ENCODE measurements at regions not wholly inside any gene's neighbourhood (a gene's known extent, or its start where the extent isn't known, plus 50 kb on each side); places are given as distances from the start of the nearest gene placed in this dataset.

DNA sequence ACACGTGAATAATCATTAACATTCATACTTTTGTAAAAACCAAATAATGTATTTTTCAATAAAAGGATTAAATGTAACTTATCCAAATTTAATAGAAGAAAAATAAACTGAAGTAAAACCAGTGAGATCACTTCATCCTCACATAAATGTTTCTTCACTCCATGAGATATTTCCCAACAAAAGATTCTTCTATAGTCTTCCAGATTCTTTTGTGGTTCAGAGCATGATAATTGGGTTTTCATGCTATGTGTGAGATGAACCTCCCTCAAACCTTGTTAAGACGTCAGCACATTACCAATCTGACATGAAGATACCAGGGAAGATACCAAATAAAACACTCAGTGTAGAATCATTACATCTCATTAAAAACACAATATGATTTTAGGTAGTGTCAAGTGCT is 62.9 kb upstream of the OXGR1 start:
- intact Hi-C loops (cut with DNase I), result no loop called here
- DNase-seq (ENCODE audit: low spot score), result no peak

DNA sequence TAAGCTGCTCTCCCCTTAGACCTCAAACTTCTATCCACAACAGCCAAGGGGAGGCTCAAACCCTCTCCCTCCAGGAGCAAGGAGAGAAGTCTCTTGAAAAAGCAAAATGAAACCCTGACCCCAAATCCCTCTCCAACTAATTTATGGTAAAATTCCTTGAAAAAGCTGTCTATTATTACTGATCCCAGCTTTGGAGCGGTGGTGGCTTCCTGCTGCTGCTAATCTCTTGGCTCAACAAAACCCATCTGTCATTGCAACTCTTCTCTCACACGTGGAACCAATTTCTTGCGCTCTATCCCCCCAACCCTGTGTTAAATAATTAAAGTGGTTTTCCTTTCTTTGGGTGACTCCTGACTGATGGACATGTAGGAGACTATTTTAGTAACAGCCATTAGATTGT is 64.1 kb upstream of the OXGR1 start:
- intact Hi-C loops (cut with DNase I), result no loop called here

DNA sequence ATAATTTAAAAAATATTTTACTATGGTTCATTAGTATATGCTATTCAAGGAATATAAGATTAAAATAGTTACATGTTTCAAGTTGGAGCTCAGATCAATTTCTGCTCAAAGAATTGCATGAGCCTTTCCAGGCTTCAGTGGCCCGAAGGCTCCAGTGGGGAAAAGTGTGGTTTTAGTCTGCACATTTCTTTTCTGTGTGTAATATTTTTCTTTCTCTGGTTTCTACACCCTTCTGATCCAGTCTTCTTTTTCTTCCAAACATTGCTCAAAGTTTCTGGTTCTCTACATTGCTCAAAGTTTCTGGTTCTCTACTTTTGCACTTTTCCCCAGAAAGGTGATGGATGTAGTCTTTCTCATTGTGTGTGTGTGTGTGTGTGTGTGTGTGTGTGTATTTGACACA is 64.7 kb upstream of the OXGR1 start:
- no peak for DNase-seq (ENCODE audit: low spot score)
- intact Hi-C loops (cut with DNase I), result no loop called here

More for the DNA sequence above, 64.1 kb upstream of the OXGR1 start:
- no peak for DNase-seq (ENCODE audit: low spot score)

DNA sequence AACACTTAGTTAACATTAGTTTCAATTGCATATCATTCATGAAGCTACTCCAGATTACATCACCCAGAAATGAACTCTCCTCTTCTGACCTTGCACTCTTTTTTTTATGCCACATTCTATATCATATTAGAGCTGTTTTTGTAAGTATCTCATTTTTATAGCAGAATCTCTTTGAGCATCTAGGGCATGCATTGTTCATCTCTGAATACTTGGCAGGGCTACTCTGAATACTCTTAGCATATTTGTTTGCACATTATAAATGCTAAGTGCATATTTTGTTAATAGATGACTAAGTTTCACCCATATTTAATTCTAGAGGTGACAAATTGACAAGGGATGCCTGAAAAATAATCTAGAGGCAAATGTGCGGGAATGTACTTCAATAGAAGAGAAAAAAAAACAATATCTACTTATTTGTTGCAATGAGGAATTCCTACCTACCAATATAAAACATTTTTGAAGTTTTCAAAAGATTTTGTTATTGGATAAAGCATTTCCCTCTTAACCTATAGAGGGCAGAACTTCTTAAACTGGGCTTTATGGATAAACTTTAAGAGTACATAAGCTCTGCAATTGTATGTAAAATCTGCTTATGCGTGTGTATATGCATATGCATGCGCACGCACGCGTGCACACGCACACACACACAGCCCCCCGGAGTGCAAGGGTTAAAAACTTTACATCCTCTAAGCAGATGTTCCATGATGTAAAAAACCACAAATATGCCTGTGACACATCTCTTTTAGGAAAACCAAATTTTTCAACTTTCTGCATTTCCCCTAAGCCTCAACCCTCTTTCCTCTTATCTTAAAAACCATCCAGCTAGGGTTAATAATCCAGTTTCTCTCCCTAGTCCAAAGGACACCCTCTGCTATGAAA is 73.0 kb upstream of the OXGR1 start:
- no peak for DNase-seq (ENCODE audit: low spot score)
- intact Hi-C loops (cut with DNase I), result no loop called here

DNA sequence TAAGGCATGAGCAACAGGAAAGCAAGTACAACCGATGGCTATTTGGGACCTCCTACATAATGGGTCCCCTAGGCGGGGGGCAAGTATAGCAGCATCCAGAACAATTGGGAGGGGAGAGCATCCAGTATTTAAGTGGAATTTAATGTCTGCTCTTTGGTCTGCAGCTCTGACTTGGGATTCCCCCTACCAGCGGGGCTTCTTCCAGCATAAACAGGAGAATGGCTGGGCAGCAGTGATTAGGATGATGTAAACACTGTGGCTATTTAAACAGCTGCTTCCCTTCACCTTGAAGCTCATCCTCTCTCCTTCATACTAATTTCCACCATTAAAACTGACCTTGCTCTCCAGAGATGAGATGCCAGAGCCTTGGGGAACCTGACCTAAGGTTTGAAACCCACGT is 73.9 kb upstream of the OXGR1 start:
- intact Hi-C loops (cut with DNase I), result no loop called here
- no peak for DNase-seq (ENCODE audit: low spot score)

DNA sequence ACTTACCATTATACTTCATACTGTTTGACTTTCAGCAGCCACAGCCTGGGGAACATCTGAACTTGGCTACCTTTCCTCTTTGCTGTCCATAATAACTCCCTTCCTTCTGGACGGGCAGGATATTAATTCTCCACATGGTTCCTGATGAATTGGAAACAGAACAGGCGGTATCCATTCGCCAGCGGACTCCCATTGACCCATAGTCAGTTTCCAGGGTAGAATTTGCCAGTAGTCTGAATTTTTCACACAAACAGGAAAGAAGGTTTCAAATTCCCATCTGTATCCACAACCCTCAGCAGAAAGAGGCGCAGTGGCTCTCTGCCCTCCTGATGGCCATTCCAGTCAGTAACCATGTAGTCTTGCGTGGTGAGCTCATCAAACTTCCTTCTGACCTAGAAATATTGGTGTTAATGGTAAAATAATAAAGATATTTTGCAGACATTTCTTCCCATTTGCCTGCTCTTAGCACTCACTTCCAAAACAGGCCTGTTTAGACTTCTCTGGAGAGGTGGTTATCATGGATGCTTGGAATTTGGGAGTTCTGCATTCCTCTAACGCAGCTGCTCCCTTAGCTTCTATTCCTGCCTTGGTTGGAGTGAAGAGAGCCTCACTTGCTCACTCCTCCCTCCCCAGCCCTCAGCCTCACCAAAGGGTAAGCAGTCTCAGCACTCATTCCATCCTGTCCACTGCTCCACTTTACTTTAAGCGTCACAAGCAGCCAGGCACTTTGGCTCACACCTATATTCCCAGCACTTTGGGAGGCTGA is 75.0 kb upstream of the OXGR1 start:
- DNase-seq (ENCODE audit: low spot score), result no peak
- intact Hi-C loops (cut with DNase I), result no loop called here

DNA sequence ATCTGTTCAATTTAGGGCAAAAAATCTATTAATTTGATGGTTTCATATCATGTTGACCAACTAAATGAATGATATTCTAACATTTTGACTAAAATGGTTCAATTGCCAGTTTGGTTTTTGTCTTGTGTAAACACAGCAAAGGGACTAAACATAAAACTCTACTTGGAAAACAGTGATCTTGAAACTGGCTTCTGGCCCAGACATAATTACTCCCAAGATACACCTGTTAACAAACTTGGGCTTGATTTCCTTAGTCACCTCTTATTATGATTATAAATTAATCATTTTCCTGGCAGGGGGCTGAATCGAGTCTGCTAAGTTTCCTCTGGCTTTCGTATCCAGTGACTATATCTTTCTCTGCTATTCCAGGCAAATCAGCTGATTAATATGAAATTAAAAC is 78.0 kb upstream of the OXGR1 start:
- intact Hi-C loops (cut with DNase I), result no loop called here
- DNase-seq (ENCODE audit: low spot score), result no peak

DNA sequence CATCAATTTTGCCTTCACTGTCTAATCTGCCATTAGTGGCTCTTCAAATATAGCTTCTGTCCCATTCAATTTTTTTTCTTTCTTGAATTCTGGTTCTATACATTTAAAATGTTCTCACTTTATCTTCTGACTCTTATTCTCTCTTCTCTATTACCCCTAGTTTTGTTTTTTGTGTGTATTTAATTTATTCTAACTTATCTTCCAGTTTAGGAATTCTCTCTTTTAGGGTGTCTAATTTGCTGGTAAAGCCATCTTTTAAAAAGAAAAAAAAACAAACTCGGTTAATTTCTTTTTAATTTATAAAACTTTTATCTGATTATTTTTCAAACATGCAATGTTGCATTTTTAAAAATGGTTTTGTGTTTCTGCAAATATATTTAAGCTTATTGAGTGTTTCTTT is 80.3 kb upstream of the OXGR1 start:
- intact Hi-C loops (cut with DNase I), result no loop called here
- DNase-seq (ENCODE audit: low spot score), result no peak

DNA sequence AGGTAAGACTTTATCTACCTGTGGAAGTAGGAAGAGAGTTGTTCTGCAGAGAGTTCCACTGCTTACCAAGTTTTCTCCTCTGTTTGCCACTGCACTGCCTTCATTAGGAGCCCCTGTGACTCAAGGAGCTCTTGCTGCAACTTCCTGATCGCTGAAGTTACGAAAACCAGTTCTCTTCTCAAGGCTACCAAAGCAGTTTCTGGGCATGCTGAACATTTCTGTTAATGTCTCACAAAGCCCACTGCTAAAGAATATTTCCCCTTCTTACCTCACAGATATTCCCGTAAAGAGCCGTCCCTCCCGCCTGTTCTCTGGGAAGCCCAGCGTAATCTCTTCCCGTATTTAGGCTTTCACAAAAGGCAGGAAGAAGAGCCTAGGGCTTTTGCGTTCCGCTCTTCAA is 82.6 kb upstream of the OXGR1 start:
- DNase-seq (ENCODE audit: low spot score), result no peak
- intact Hi-C loops (cut with DNase I), result no loop called here

DNA sequence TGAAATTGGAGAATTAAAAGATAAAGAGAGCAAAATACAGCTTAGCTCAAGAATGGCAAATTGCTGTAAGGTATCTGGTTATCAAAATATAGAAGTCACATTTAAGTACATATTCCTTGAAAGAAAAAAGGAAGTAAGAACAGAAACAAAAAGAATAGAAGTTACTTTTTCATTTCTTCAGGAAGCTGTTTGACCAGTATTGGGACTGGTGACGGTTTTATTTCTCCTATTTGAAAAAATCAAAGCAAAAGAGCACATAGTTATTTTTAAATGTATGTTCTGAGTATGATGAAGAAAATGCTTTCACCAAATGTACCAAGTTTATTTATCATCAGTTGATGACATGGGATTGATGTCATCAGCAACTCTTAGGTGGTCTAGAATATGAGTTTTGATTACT is 83.1 kb upstream of the OXGR1 start:
- intact Hi-C loops (cut with DNase I), result no loop called here
- DNase-seq (ENCODE audit: low spot score), result no peak

DNA sequence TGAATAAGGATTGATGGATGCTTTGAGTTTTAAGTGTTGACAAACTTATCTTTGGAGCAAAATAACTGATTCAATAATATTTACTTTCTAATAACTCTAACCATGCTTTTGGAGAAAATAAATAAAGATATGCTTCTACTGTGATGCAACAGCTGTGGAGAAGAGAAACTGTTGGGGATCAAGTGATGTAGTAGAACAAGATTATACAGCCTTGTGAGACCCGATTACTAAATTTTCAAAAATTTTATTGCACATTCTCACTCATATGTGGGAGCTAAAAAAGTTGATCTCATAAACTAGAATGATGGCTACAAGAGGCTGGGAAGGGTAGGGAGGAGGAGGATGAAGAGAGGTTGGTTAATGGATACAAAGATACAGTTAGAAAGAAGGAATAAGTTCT is 85.5 kb upstream of the OXGR1 start:
- intact Hi-C loops (cut with DNase I), result no loop called here
- DNase-seq (ENCODE audit: low spot score), result no peak

DNA sequence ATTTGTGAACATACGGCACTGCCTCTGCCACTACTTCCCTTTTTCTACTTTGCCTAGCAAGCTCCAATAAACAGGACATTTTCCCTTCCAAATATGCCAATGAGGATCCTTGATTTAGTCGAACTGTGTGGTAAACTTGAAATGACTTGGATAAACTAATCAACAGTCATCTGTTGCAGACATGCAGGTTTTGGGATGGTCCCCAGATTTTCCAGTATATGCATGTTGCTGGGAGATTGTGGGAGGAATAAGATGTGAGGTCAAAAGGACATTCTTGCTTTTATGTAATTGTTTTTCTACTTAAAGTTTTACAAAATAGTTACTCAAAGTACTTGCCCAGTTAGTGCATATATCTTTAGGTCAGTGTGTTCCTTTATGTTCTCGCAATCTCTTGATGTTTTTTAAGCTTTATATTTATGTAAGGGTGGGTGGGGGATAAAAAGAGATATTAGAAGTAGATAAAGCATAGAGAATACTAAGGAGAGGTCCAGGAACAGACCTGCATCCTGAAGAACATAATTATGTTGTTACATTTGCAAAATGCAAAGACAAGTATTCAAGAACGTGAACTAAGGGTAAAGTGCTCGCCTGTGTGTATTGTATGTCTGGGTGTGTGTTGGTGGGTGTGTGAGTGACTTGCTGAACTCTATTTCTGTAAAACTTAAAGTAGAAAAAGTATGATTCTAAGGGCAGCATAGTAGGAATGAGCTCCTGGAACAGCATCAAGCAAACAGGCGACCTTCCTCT is 88.4 kb upstream of the OXGR1 start:
- no peak for DNase-seq (ENCODE audit: low spot score)
- intact Hi-C loops (cut with DNase I), result no loop called here

DNA sequence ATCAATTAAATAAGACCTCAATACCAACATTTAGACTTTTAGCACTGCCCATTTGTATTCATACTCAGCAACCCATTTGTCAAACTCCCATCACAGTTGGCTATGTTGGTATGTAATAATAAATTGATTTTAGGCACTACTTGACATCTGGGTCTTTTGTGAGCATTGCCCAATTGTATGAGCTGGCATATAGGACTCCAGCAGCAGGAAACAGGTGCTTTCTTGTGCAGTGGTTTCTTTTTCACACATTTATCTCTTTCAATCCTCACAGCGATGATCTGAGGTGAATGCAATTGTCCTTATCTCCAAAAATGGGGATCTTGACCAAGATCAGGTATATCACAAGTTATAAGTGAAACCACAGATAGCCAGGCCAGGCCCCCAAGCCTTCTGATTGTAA is 96.9 kb upstream of the OXGR1 start:
- intact Hi-C loops (cut with DNase I), result no loop called here
- no peak for DNase-seq (ENCODE audit: low spot score)

DNA sequence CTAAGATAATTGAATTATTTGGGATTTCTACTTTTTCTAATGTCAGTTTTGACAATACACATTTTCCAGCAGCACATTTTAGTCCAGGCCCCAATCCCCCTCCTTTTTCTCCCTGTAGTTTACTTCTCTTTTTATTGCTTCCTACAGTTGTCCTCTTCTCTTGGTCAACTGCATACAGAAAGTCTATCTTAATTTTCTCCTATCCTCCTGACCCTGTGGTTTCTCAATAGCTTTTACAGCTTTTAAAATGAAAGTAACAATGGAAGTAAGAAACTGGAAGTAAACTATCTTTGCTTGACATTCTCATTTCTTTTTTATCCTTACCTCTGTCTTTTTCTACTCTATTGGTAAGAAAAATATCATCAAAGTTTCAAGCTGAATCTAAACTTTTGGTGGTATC is 106.5 kb upstream of the OXGR1 start:
- intact Hi-C loops (cut with DNase I), result no loop called here
- no peak for DNase-seq (ENCODE audit: low spot score)

DNA sequence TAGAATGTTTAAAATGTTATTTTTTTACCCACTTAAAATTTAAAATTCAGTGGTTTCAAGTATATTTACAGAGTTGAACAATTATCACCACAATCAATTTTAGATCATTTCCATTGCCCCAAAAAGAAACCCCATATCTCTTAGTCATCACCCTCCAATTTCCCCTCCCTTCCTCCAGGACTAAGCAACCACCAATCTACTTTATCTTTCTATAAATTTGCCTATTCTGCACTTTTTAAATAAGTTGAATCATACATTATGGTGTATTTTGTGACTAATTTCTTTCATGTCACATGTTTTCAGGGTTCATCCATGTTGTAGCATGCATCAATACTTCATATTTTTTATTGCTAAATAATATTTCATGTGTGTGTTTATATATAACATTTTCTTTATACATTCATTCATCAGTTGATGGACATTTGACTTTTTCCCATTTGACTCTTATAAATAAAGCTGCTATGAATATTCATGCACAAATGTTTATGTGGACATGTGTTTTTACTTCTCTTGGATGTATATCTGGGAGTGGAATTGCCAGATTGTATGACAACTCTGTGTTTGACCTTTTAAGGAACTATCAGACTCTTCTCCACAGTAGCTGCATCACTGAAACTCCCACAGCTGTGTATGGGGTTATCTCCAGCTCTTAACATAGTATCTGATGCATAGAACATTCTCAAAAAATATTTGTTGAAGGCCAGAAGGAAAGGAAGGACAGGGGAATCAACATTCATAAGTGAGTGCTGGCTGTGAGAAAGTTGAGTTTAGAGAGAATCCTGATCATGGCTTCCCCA is 107.8 kb upstream of the OXGR1 start:
- DNase-seq (ENCODE audit: low spot score), result no peak
- intact Hi-C loops (cut with DNase I), result no loop called here

DNA sequence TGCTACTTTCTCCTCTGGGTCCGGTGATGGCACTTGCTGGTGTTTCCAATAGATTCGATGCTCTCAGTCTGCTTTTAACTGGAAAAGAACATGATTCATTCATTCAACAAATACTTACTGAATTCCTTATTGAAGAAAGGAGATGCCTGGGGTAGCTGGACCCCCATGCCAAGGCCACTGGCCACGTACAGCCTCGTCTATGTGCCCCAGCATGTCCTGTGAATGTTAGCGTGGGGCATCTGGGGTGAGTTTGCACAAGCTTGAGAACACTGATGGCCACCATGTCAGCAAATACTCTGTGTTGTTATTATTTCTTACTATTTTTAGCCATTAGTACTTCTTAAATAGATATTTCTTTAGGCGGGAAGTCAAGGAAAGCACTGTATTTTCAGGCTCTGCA is 112.0 kb upstream of the OXGR1 start:
- intact Hi-C loops (cut with DNase I), result no loop called here
- DNase-seq (ENCODE audit: low spot score), result no peak

DNA sequence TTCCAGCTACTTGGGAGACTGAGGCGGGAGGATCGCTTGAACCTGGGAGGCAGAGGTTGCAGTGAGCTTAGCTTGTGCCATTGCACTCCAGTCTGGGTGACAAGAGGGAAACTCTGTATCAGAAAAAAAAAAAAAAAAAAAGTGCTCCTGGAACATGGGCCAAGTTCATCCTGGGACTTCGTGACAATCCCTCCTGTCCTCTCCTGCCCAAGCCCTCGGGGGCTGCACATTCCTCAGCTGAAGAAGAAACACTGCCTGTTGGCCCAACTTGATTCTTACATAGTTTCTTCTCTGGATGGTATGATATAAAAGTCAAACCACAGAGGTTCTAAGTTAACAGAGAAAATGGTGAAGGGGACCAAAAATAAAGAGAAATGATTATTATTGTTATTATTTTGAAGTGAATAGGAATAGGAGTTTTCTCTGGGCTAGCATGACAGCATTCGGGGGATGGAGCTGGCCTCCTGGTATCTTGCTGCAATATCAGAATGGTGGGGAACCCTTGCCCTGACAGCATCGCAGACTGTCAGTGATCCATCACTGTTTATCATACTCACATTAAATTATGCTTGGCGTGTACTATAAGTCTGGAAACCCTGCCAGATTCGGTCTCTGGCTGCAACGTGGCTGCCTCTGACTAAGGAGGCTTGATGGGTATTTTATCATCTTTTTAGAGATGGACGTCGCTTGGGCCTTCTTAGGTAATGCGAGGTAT is 113.7 kb upstream of the OXGR1 start:
- intact Hi-C loops (cut with DNase I), result no loop called here
- DNase-seq (ENCODE audit: low spot score), result no peak

DNA sequence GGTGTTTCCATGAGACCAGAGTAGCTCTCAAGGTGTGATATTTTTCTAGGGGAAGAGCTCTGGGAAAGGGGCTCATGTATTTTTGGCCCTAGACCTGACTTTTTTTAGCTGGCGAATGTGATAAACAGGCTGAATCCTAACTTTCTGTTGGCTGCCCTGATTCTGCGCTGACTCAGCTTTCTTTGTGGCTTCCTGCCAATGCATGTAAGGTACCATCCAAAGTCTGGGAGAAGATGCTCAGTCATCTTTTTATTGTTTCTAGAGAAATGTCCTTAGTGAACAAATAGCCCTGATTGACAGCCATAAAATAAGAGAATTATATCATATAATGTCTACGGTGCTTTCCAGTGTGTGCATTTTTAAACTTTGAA is 113.6 kb upstream of the MBNL2 start:
- intact Hi-C loops (cut with DNase I), result no loop called here
- no peak for DNase-seq (ENCODE audit: low spot score)

DNA sequence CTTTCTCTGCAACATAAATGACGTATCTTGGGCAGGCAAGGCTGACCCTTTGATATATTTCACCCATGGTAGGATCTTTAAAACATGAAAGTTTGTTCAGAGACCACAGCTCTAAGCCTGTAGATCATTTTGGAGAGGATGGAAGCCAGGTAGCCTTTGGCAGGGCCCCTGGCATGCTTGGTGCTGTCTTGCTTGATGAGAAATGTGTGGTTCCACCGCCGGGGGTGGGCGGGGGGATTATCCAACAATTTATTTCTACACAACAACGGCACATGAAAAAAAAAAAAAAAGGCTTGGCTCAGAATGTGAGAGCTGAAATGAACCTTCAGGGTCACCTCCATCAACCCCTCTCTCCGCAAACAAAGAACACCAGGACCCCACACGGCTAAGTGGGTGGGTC is 112.9 kb upstream of the MBNL2 start:
- intact Hi-C loops (cut with DNase I), result loop anchor here (1.0 kb wide), 1 partner anchor 235 kb away; no protein-coding TSS in a partner anchor
- DNase-seq (ENCODE audit: low spot score), result no peak

Data from cardiac septum (tissue), 1 donor.